GM12891 (cell line): ENCODE measurements at regions not wholly inside any gene's neighbourhood (a gene's known extent, or its start where the extent isn't known, plus 50 kb on each side); places are given as distances from the start of the nearest gene placed in this dataset.

Experiments
- POLR2A ChIP-seq: IDR thresholded peaks from 2 replicates; pipeline ENCODE4 v1.6.1; 2011; ENCODE audit warnings: low read depth, low read length, control low read depth
- POLR2AphosphoS5 ChIP-seq: IDR thresholded peaks from 2 replicates; pipeline ENCODE4 v1.6.1; 2011; ENCODE audit warnings: low read depth, low read length, control low read depth
- SPI1 ChIP-seq: IDR thresholded peaks from 2 replicates; pipeline ENCODE4 v1.6.1; 2011; ENCODE audit warnings: low read depth, low read length, control low read depth
- TAF1 ChIP-seq: IDR thresholded peaks from 2 replicates; pipeline ENCODE4 v1.6.1; 2011; ENCODE audit warnings: low read depth, low read length, control low read depth

- TF ChIP-seq TAF1 (no peak), POLR2A (no peak), POLR2AphosphoS5 (no peak), SPI1 (no peak)
Observed at GRCh38 chr6:90870561-90870960, 283.7 kb upstream of the MAP3K7 start.
